Ramos (cell line): ENCODE measurements at regions not wholly inside any gene's neighbourhood (a gene's known extent, or its start where the extent isn't known, plus 50 kb on each side); places are given as distances from the start of the nearest gene placed in this dataset.

ENCODE experiments used
- in situ Hi-C: fragments of 300-500 bp; cut with MboI; formaldehyde crosslinking; loops from one replicate; pipeline ENCODE4 v1.14.3; 2022; ENCODE audit warnings: low sequenced_read_pairs; ENCODE audit not compliant: unreplicated experiment

DNA sequence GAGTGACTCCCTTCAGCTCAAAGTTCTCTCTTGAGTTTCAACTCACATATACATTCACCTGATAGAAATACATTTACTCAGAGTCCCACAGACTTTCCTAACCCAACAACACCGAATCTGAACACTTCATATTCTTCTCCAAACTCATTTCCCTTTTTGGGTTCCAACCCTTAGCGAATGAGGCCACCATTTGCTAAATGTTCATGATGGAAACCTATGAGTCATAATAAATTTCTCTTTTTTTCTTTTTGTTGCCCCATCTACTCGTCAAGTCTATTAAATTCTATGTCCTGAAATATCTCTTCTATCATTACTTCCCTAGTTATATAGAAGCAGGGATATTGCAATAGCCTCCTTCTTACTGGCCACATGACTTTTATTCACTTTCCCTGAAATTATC lies 100.1 kb downstream of the HLX start:
- in situ Hi-C loops, result no loop called here

DNA sequence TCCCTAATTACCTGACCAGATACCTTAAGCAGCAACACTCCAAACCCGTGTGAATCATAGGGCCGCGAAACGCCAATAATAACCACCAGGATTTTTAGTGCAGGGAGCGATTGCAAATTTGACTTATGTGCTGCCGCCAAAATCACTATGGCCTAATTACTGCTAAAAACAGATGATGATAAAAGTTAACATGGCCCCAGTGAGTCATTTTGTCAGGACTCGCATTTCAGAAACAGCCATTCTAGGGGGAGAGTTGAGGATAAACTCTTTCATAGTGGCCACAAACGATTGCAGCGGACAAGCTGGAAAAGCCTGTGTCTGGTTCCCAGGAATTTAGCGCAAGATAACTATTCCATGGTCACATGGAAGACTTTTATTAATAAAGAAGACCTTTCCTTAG lies 103.4 kb downstream of the HLX start:
- in situ Hi-C loops, result no loop called here

DNA sequence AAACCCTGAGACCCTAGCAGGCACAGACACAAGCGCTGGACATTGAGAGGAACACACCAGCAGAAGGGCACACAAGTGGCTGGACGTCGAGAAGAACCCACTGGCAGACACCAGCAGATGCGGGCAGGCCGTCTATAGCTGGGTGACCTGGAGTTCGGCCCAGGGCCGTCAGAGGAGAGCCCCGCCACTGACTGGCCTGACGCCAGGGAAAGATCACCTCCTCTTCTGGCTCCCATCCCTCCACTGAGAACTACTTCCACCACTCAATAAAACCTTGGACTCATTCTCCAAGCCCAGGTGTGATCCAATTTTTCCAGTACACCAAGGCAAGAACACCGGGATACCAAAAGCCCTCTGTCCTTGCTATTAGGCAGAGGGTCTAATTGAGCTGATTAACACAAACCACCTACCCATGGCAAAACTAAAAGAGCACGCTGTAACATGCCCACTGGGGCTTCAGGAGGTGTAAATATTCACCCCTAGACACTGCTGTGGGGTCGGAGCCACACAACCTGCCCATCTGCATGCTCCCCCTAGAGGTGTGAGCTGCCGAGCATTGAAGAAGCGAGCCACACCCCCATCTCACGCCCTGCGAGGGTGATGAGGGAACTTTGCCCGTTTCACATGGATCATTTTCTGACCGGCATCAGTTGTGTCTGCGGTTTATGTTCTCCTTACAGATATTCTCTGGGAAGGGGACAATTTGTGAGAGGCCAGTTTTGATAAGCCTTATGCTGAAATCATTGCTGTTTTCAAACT lies 104.8 kb downstream of the HLX start:
- in situ Hi-C loops, result no loop called here

GRCh38 chr1:220990427-220991339 lies 111.4 kb downstream of the HLX start:
- in situ Hi-C loops, result no loop called here

DNA sequence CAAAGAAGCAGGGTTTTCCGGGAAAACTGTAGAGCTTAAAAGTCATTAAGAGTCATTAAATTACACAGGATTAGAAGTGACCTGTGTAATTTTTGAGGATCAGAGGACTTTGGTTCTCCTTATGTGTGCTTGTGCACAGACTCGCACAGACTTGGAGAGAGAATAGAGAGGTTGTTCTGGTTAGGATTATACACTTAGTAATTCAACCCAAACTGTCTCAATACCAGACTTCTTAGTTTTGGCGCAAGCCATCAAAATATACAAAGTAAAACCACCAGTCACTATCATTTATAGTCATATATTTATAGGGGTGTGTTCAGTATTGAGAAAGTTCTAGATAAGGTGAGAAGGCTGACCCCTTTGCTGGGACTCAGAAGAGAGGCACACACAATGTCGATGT lies 112.3 kb downstream of the HLX start:
- in situ Hi-C loops, result no loop called here

DNA sequence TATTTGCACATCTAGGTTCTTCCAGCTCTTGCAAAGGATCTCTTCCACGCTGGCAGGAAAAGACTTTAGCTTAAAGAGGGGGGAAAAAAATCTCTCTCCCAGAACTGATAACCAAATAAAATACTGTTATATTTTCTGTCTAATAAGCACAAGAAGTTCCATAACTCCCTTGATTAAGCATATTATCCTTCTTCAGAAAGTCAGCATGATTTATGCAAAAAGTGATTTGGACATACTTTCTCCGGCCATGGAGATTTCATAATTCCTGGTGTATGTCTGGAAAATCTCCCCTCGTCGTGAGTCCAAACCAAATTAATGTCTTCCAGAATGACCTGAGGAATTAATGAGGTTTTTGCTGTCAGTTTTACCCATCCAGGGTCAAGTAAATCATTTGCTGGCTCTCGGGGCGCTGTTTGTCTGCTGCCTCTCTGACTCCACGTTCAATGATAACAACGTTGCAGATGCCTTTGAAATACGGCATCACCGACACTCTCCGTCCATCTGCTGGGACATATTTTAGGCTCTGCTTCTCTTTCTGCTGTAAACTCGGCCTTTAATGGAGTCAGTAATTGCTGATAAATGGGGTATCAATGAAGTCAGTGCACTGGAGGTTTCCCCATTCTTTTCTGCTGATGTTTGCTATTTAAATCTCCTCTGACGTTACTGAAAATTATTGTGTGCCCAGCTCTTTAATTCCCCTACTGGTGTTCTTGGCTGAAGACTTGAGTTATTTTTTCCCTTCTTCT lies 112.9 kb downstream of the HLX start:
- in situ Hi-C loops, result no loop called here

DNA sequence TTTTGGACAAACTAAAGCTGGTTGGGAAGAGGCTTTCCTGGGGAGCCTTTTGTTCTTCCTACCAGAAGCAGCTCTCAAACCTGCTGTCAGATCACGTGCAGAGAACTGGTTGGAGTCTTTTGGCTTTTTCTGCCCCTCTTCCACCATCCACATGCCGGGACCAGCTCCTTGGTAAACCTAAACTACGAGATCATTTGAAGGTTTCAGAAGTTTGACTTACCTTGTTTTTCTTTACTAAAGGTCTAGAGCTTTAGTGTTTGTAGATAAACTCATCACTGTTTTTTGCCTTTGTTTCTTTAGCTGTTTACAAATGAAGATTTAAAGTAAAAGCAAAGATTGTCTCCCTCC lies 113.4 kb downstream of the HLX start:
- in situ Hi-C loops, result no loop called here

DNA sequence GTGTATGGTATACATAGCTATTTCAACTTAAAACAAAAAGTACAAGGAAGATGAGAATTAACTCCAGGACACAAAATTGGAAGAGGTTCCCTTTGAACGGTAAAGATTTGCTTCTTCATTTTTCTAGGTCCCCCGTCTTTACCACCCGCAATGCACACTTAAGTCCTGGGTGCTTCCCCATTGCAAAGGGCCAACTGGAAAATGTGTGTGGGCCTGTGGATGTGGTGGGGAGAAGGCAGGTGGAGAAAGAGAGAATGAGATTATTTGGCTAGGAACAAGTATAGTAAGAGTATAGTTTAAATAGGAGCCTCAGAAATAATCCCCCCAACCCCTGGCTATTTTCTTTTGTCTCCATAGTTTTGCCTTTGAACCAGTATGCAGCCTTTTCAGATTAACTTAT lies 115.4 kb downstream of the HLX start:
- in situ Hi-C loops, result no loop called here

DNA sequence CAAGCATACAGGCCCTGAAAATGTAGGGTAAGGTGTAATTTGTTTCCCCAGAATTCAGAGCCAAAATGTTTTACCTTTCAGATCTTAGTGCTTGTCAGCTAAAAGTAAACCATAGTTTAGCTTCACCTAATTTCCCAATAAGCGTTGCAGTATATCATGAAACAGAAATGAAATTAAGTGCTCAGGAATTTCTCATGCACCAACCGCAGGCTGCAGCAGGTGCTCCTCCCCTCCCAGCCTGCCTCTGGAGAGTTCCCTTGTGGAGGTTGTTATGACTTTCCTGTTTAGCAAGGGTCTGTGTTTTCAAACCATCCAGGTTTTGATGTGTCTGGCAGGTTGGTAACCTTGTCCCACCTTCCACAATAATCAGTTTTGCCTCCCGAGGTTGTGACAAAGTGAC lies 118.5 kb downstream of the HLX start:
- in situ Hi-C loops, result no loop called here

DNA sequence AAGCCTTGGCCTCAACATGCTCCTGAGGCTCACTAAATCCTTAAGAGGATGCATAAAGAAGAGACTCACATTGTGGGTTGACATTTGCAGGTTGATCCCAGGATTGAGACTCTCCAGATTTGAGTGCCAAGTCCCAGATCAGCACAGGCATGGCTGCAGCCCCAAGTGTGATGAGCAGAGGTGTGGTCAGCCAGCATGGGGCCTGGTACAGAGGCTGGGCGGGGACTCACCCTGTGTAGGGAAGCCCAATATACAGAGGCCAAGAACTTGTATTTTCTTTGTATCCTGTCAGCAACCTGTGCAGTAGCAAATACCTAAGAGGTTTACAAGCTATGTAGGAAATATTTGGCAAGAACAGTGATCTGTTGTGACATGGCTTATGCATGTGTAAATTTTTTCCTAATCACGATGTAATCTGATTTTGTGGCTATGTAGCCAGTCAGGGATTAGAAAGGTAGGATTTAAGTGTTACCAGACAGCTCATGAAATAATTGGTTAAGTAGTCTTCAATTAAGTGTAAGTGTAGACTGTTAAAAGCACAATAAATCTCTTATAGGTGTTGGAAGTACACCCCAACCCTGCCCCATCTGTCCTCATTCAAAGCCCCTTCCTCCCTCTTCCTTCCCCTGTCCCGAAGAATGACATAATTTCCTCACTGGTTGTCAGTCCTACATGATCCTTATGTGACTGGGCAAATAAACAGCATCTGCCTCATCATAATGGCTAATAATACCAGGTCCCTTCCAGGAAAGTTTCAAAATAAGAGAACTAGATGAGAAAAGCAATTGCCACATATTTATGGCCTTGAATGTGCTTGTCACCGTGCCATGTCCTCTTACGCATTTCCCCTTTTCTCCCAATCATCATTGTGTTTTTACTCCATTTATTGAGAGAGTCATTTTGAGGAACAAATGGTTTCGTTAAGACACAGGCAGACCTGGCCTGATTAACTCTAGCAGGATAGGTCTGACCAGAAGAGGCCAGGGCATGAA lies 120.9 kb downstream of the HLX start:
- in situ Hi-C loops, result no loop called here

DNA sequence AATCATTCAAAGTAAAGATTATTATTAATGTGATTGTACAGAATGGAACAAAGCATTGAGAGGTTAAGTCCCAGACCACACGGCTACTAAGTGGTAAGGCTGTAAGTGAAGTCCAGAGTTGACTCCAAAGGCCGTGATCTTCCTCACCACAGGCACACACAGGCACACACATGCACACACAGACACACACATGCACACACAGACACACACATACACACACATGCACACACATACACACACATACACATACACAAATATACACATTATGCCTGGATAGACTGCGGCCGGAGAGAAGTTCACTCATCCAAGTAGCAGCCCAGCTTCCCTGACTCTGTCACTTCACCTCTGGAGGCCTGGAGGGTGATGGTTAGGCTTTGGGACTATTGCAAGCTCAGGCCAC lies 121.9 kb downstream of the HLX start:
- in situ Hi-C loops, result no loop called here

- in situ Hi-C loops, result no loop called here
Measured at GRCh38 chr1:221002601-221003000, 123.4 kb downstream of the HLX start.

GRCh38 chr1:221011145-221011544 lies 131.9 kb downstream of the HLX start:
- in situ Hi-C loops, result no loop called here

GRCh38 chr1:221012120-221012519 lies 132.9 kb downstream of the HLX start:
- in situ Hi-C loops, result no loop called here

- in situ Hi-C loops, result no loop called here
Measured at GRCh38 chr1:221013691-221014660, 134.7 kb downstream of the HLX start.

DNA sequence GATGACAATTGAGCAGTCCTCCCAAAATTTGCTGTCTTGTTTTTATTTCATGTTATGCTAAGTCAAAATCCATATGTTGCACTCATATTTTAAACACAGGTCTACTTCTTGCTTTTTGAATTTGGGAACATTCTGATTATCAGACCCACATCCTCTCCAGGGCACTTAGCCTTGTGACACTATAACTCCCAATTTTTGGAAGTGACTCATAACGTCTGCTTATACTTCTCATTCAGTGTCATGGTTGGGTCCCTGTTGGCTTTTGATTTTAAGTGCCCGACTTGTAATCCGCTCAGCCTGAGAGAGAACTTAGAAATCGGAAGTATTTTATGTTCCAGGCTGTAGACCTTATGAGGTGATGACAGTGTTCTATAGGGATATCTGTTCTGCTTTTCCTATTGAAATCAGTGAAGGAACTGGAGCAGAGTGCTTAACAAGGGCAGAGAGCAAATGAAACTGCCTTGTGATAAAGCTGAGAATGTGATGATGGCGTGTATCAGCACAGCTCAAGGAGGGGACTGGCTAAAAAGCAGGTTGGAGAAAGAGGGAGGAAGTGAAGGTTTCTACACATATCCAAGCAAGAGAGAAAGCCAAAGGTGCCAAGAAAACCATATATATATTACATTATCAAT lies 136.0 kb downstream of the HLX start:
- in situ Hi-C loops, result no loop called here

GRCh38 chr1:221016751-221017150 lies 137.5 kb downstream of the HLX start:
- in situ Hi-C loops, result no loop called here

- in situ Hi-C loops, result no loop called here
Measured at GRCh38 chr1:221018414-221018813, 139.2 kb downstream of the HLX start.
